HuH-7 (cell line): ENCODE measurements at regions not wholly inside any gene's neighbourhood (a gene's known extent, or its start where the extent isn't known, plus 50 kb on each side); places are given as distances from the start of the nearest gene placed in this dataset.

ENCODE experiments used
- DNase-seq: peaks from one replicate; pipeline ENCODE4 v3.0.0; 2011; ENCODE audit warnings: low spot score

DNA sequence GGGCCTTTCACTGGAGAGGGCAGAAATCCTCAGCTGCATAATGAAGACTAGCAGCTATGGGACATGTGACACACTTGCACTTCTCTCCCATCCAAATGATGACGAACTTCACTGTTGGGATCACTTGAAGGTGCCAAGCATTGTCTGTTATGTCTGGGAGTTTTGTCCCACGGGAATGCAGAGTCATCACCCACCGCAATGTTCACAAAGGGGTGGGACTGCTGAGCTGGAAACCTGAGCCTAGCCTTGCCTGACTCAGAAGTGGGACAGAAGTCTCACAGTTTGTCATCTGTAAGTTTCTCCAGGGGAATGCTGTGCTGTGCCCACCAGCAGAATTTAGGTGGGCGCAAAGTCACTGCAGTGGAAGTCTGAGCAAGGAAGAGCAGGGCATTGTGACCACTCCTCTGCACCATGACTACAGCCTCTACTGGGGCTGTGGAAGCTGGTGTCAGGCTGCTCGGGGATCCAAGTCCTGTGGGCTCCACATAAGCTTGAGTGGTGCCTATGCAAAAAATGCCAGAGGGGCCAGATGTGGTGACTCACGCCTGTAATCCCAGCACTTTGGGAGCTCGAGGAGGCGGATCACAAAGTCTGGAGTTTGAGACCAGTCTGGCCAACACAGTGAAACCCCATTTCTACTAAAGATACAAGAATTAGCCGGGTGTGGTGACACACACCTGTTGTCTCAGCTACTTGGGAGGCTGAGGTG lies 472.0 kb upstream of the CNTNAP2 start:
- DNase-seq, result no peak

DNA sequence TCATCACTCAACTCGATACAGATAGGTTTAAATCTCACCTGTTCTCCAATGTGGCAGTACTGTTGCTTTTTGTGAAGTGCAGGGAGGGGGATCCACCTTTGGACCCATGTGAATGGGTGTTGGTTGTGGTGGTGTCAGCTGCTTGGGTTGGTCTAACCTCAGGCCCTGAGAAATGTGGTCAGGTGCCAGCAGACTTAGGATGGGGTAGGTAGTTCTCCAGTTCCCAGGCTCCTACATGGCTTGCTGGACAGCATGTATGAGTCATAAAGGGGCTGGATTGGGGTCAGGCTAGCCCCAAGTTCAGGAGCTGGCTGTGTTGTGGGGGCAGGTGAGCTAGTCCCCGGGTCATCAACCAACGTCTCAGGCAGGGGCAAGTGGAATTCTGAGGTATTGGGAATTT lies 472.6 kb upstream of the CNTNAP2 start:
- DNase-seq, result no peak

DNA sequence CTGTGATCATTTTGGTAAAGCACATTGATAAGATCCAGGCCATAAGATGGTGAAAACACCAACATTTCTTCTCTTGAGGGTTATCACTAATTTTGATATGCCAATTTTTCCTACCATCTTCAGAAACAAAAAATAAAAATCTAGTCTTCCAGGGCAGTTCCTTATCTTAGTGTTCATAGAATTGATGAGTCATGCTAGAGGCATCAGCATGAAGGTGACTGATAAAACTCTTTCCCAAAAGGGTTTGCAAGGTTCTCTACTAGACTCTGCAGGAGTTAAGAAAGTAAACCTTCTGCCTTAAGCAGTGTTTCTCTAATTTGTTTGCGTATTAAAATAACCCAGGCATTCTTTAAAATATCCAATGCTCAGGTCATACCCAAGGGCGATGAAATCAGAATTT lies 483.1 kb upstream of the CNTNAP2 start:
- DNase-seq, result no peak

DNA sequence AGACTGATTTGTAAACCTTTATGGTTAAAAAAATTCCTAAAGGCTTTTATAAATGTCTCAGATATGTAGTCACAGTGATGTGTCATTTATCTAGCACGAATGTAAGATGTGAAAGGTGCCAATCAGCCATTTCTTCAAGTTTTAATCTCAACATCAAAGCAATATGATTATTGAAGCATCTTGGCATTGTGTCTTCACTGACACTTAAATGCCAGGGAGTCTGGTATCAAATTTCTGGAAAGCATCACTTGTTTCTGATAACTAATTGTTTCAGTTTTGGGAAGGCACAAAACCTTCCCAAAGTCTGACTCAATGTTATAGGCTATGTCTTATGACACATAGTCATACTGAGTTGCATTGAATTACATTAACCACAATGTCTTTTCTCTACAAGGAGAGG lies 492.0 kb upstream of the CNTNAP2 start:
- DNase-seq, result no peak

- DNase-seq, result no peak
Measured at GRCh38 chr7:145605963-145606362, 510.6 kb upstream of the CNTNAP2 start.

DNA sequence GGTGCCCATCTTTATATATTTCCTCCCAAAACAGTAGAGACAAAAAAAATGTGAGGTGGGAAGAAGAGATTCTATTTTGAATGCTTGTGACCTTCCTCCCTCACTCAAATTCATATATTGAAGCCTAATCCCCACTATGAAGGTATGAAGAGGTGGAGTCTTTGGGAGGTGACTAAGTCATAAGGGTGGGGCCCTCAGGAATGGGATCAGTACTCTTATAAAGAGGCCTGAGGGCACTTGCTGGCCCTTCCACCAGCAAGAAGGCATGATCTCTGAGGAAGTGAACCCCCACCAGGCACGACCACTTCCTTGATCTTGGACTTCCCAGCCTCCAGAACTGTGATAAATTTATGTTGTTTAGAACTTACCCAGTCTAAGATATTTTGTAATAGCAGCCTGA lies 517.2 kb upstream of the CNTNAP2 start:
- DNase-seq, result no peak

GRCh38 chr7:145584401-145584800 lies 532.2 kb upstream of the CNTNAP2 start:
- DNase-seq, result no peak

DNA sequence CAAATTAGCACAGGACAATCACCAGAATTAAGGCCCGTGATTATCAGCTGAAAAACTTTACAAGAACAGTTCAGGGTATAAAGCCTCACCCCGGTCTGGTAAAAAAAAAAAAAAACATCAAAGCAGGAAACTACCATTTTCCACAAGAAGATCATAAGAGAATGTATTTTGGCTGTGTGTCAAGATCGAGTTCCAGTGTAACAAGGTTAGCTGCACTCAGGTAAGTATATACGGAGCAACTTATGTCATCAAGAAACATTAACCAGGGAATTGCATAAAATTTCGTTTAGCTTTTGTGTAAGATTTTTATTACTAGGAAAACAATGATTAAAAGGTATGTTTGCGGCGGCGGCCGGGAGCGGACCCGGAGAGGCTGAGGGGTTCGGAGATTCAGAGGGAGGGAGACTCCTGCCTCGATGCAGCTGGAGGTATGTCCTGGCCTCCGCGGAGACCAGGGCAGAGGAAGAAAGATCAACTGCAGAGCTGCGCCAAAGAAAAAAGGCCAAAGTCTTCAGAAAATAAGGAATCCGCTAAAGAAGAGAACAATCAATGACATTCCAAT lies 533.8 kb upstream of the CNTNAP2 start:
- DNase-seq, result no peak

DNA sequence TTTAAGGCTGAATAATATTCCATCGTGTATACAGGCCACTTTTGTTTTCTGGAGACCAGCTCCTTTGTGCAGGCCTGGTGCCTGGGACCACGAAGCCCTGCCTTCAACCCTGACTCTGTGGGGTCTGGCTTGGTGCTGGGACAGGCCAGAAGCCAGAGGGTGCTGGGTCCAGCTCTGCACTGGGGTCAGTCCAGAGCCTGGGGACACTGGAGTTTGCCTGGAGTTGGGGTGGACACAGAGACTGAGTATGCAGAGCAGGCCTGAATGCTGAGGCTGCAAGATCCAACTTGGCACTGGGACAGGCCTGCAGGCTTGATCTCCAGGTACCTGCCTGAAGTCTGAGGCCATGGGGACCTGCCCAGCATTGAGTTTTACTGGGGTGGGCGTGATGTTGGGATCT lies 558.8 kb upstream of the CNTNAP2 start:
- DNase-seq, result no peak

DNA sequence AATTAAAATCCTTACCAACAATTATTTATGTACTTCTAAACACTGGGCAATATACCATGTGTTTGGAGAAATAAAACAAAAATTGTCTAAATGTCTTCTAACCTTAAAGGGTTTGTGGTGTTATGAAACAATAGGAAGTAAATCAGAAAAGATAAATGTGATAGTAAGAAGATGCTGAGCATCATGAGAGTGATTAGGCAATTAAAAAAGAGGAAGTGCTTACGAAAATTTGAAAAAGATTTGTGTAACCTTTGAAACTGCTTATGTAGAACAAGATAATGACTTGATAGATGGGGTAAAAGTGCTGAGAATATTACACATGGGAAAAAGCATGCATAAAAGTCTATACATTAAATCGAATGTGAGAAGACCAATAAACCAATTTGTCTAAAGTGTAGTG lies 573.4 kb upstream of the CNTNAP2 start:
- no peak for DNase-seq

GRCh38 chr7:145539910-145540309 lies 576.7 kb upstream of the CNTNAP2 start:
- DNase-seq, result no peak

- DNase-seq, result no peak
Measured at GRCh38 chr7:145534301-145534700, 582.3 kb upstream of the CNTNAP2 start.

DNA sequence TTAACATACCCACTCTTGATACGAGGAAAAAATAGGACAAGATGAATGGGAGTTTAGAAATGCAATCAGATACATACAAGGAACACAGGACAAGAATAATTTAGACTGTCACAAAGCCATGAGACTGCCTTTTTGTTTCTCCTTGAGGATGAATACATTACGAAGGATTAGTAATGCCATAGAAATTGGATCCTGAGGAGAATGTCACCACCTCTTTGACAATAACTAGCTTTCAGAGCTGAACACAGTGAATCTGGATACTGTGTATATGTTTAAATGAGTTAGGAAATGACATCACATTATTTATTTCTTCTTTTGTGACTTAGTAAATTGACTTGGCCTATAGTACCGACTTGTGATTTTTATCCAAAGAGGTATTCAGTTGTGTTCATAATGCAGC lies 596.3 kb upstream of the CNTNAP2 start:
- no peak for DNase-seq

DNA sequence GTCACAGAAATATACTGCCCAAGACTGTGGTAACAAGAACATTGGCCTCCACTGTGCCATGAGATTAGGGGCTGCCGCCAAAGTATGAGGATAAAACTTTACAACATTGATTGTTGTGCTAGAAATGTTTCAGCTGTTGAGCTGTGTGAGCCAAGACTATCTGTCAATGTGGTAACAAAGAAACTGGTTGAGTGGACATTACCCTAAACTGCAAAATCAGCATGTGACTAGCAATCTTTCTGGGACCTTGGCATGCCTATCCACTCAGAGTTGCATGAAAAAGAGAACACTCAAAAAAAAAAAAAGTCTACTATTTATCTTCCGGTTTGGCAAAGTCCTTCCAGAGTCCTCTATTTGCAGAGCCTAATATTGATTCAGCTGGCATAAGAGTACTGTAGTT lies 605.6 kb upstream of the CNTNAP2 start:
- DNase-seq, result no peak

- no peak for DNase-seq
Measured at GRCh38 chr7:145497911-145498525, 618.6 kb upstream of the CNTNAP2 start.

GRCh38 chr7:145490356-145490755 lies 626.2 kb upstream of the CNTNAP2 start:
- DNase-seq, result no peak

DNA sequence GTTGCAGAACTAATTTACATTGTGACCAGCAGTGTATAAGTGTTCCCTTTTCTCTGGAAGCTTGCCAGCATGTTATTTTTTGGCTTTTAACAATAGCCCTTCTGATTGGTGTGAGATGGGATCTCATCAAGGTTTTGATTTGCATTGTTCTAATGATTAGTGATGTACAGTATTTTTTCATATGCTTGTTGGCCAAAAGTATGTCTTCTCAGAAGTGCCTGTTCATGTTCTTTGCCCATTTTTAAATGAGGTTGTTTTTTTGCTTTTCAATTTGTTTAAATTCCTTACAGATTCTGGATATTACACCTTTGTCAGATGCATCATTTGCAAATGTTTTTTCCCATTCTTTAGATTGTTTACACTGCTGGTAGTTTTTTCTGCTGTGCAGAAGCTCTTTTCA lies 627.0 kb upstream of the CNTNAP2 start:
- DNase-seq, result no peak

DNA sequence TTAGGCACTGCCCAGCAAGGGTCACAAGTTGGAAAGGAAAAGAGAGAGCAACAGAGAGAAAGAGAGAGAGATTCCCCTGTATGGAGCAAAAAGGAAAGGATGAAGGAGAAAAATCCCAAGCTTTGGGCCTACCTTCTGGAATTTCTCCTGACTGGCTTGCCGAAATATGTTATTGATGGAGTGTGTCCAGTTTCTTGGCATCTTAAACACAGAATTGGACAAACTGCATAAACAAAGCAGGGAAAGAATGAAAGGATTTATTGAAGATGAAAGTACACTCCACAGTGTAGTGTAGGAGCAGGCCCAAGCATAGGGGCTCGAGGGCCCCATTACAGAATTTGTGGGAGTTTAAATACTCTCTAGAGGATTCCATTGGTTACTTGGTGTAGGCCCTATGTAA lies 627.8 kb upstream of the CNTNAP2 start:
- DNase-seq, result no peak

GRCh38 chr7:145481985-145482384 lies 634.6 kb upstream of the CNTNAP2 start:
- no peak for DNase-seq

DNA sequence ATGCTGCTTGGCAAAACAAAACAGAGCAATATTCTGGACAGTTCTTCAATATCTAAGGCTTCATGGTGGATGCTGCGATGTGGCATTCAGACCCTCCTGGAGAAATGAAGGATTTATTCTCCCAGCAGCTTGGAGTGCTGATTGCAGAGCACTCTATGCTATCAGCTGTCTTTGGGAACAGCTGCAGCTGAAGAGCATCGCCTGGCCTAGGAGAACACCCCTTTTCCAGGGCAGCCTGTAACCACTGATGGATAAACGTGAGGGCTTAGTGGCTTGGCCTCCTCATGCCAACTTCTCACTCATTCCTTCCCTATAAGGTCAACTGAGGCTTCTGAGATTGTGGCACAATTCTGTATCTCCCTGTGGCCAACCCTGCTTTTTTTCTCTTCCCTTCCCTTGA lies 638.1 kb upstream of the CNTNAP2 start:
- no peak for DNase-seq

- DNase-seq, result no peak
Measured at GRCh38 chr7:145474009-145474686, 638.3 kb upstream of the TPK1 start.

GRCh38 chr7:145471883-145472282 lies 636.0 kb upstream of the TPK1 start:
- DNase-seq, result no peak

- no peak for DNase-seq
Measured at GRCh38 chr7:145464287-145464686, 628.4 kb upstream of the TPK1 start.
